GM20000 (cell line): ENCODE measurements at regions not wholly inside any gene's neighbourhood (a gene's known extent, or its start where the extent isn't known, plus 50 kb on each side); places are given as distances from the start of the nearest gene placed in this dataset.

Experiments
- DNase-seq: peaks from one replicate; pipeline ENCODE4 v3.0.0; 2012; ENCODE audit warnings: low spot score
- CTCF ChIP-seq: IDR thresholded peaks from 2 replicates; pipeline ENCODE4 v1.5.1; 2012; ENCODE audit warnings: mild to moderate bottlenecking, control low read depth; ENCODE audit errors: extremely low read depth, missing control alignments

- DNase-seq, result no peak
- no peak for TF ChIP-seq CTCF
These were observed 213.1 kb downstream of the SEC14L1 start for GRCh38 chr17:77353684-77354419.

GRCh38 chr17:77354420-77354669 is 213.6 kb downstream of the SEC14L1 start:
- DNase-seq, result peak; percentile 8
- no peak for TF ChIP-seq CTCF

- TF ChIP-seq CTCF, result no peak
- peak; percentile 3 for DNase-seq
These were observed 214.1 kb downstream of the SEC14L1 start for GRCh38 chr17:77354670-77355455.

GRCh38 chr17:77356109-77356689 is 215.4 kb downstream of the SEC14L1 start:
- peak; percentile 17 for DNase-seq
- no peak for TF ChIP-seq CTCF

GRCh38 chr17:77356690-77357201 is 216.0 kb downstream of the SEC14L1 start:
- TF ChIP-seq CTCF, result no peak
- peak; percentile 38 for DNase-seq

GRCh38 chr17:77358801-77359200 is 218.0 kb downstream of the SEC14L1 start:
- no peak for DNase-seq
- no peak for TF ChIP-seq CTCF

GRCh38 chr17:77359236-77359635 is 218.5 kb downstream of the SEC14L1 start:
- no peak for DNase-seq
- TF ChIP-seq CTCF, result no peak
